GM12865 (cell line): ENCODE measurements at regions not wholly inside any gene's neighbourhood (a gene's known extent, or its start where the extent isn't known, plus 50 kb on each side); places are given as distances from the start of the nearest gene placed in this dataset.

Experiments
- DNase-seq: peaks from one replicate; pipeline ENCODE4 v3.0.0; 2010; ENCODE audit warnings: low read depth
- H3K4me3 ChIP-seq: 2 replicates; pipeline ENCODE4 v1.5.1; 2011; ENCODE audit warnings: mild to moderate bottlenecking, low read depth, low read length, control low read depth
- TF ChIP-seq, protein P1 (sequence below): IDR thresholded peaks from 2 replicates; pipeline ENCODE4 v1.5.1; 2011; ENCODE audit warnings: low read length, control low read depth, low read depth, inconsistent platforms; ENCODE audit not compliant: insufficient read depth; ENCODE audit errors: missing control alignments

DNA sequence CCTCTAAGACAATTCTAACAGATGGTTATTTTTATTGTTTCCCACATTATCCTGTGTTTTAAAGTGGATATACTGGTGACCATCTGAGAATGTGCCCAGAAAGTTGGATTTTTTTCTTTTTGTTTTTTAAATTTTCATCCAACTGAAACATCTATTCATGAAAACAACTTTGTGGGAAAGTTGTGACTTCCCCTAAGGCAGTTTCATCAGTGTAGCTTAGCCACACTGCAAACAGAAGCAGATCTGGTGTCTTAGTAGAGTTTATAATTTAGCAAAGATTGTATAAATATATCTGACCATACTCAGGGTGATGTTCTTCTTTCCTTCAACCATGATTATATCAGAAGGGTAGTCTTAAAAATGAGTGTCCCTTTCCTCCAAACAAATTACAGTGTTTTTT, 1241.3 kb downstream of the MAT2B start:
- no peak overlapping the region for H3K4me3 ChIP-seq
- DNase-seq: no peak
- TF ChIP-seq, protein P1, sequence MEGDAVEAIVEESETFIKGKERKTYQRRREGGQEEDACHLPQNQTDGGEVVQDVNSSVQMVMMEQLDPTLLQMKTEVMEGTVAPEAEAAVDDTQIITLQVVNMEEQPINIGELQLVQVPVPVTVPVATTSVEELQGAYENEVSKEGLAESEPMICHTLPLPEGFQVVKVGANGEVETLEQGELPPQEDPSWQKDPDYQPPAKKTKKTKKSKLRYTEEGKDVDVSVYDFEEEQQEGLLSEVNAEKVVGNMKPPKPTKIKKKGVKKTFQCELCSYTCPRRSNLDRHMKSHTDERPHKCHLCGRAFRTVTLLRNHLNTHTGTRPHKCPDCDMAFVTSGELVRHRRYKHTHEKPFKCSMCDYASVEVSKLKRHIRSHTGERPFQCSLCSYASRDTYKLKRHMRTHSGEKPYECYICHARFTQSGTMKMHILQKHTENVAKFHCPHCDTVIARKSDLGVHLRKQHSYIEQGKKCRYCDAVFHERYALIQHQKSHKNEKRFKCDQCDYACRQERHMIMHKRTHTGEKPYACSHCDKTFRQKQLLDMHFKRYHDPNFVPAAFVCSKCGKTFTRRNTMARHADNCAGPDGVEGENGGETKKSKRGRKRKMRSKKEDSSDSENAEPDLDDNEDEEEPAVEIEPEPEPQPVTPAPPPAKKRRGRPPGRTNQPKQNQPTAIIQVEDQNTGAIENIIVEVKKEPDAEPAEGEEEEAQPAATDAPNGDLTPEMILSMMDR: no peak

- TF ChIP-seq, protein P1: no peak
- no peak overlapping the region for H3K4me3 ChIP-seq
- DNase-seq: no peak
These were observed 1242.0 kb downstream of the MAT2B start for GRCh38 chr5:164747371-164747770.

DNA sequence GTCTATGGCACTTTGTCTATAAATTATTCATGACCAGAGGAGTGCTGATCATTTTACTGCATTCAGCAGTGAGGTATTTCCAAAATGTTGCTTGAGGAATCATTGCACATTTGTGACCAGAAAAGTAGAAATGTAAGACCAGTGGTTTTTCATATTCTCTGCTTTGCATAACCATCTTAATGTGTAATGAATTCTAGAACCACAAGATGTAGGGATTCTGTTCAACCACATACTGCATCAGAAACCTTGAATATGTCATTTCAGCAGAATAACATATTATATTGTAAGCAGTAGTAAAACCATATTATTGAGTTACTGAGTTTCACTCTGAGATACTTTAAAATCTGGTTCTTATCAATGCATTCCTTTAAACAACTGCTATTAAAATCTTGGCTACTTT, 1243.4 kb downstream of the MAT2B start:
- peak; percentile 15 for DNase-seq
- no peak overlapping the region for H3K4me3 ChIP-seq
- TF ChIP-seq, protein P1: no peak

DNA sequence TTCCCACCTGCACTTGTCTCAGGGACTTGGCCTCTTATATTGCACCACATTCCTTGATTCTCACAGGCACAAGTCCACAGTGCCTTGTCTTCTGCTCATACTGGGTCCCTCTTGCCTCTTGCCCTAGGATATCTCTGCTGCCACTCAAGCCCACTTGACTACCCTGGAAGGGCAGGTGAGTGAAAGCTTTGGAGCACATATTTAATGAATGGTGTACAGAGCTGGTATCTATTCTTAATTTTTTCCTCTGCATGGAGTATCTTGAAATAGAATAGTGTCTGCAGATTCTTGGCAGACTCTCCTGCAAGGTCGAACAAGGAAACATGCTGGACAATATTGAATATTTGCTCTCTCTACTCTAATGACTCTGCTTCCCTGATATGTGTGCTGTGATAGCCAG, 1248.0 kb downstream of the MAT2B start:
- TF ChIP-seq, protein P1: no peak
- no peak overlapping the region for H3K4me3 ChIP-seq
- DNase-seq: no peak

DNA sequence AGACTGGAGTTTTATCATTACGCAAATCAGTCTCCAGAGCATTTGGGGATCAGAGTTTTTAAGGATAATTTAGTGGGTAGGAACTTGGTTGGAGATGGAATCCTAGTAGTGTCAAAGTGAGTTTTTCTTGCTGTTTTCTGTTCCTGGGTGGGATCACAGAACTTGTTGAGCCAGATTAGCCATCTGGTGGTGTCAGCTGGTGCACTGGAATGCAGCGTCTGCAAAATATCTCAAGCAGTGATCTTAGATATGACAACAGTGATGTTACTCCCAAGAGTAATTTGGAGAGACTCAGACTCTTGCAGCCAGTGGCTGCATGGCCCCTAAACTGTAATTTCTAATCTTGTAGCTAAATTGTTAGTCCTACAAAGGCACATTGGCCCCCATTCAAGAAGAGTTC, 1257.8 kb downstream of the MAT2B start:
- H3K4me3 ChIP-seq: no peak overlapping the region
- TF ChIP-seq, protein P1: no peak
- DNase-seq: no peak

GRCh38 chr5:164772122-164772521, 1266.7 kb downstream of the MAT2B start:
- no peak for DNase-seq
- H3K4me3 ChIP-seq: no peak overlapping the region
- TF ChIP-seq, protein P1: no peak

GRCh38 chr5:164784230-164784629, 1278.8 kb downstream of the MAT2B start:
- no peak for DNase-seq
- TF ChIP-seq, protein P1: no peak
- H3K4me3 ChIP-seq: no peak overlapping the region
